T-cell (primary cell): ENCODE measurements at regions not wholly inside any gene's neighbourhood (a gene's known extent, or its start where the extent isn't known, plus 50 kb on each side); places are given as distances from the start of the nearest gene placed in this dataset.

ENCODE experiments used
- ATAC-seq, 4 experiments: fragments of 200-7000 bp in 3 of 4; fragments of 150-1000 bp in 1 of 4; cut with Tn5 transposase; replicated peaks in 1 of 4; 1 replicate in 3 of 4; 2 replicates in 1 of 4; pipeline ENCODE4 v1.10.0; 2021; ENCODE audit warnings: moderate library complexity in 3 of 4, mild to moderate bottlenecking in 2 of 4, moderate number of reproducible peaks in 1 of 4
- CTCF ChIA-PET, 2 donors: fragments of 300-600 bp; sonication (Branson Sonifier 250); formaldehyde crosslinking; loops; one replicate each; lab custom pipeline; 2022; ENCODE audit warnings: antibody characterized with exemption in 2 of 2; lab: Charles Lee
- POLR2A ChIA-PET, 2 donors: fragments of 300-600 bp; sonication (Branson Sonifier 250); formaldehyde crosslinking; loops; one replicate each; lab custom pipeline; 2022; ENCODE audit warnings: antibody characterized with exemption in 2 of 2; lab: Charles Lee
- DNase-seq, 35 experiments: peaks; one replicate each; pipeline versions ENCODE4 v3.0.0 to v3.0.0-alpha.2; 2013 to 2023
- H3K27ac ChIP-seq: one replicate; pipeline ENCODE4 v1.5.1; 2013; ENCODE audit warnings: low read length
- H3K27me3 ChIP-seq, 2 experiments: replicated peaks in 1 of 2; 1 replicate in 1 of 2; 2 replicates in 1 of 2; pipeline versions ENCODE4 v1.6.1 to v1.7.0; 2013; ENCODE audit warnings: low read length in 1 of 2, mixed read lengths in 1 of 2; ENCODE audit not compliant: control insufficient read depth in 2 of 2, insufficient read depth in 2 of 2; ENCODE audit errors: extremely low read depth in 1 of 2
- H3K36me3 ChIP-seq, 2 donors: 1 replicate in 1 of 2; 2 replicates in 1 of 2; pipeline versions ENCODE4 v1.6.1 to v1.7.0; 2013; ENCODE audit warnings: low read length in 1 of 2; ENCODE audit not compliant: control insufficient read depth in 2 of 2, insufficient read depth in 1 of 2; ENCODE audit errors: extremely low read depth in 1 of 2
- H3K4me1 ChIP-seq, 2 experiments: 1 replicate in 1 of 2; 2 replicates in 1 of 2; pipeline versions ENCODE4 v1.6.1 to v1.7.0; 2013; ENCODE audit warnings: low read length in 2 of 2, mixed read lengths in 1 of 2; ENCODE audit not compliant: insufficient read depth in 2 of 2, control insufficient read depth in 1 of 2; ENCODE audit errors: extremely low read depth in 1 of 2
- H3K4me3 ChIP-seq, 2 donors: 1 replicate in 1 of 2; 2 replicates in 1 of 2; pipeline versions ENCODE4 v1.5.1 to v1.7.0; 2013; ENCODE audit warnings: mild to moderate bottlenecking in 2 of 2, low read length in 1 of 2, moderate library complexity in 1 of 2; ENCODE audit not compliant: control insufficient read depth in 1 of 2; ENCODE audit errors: extremely low read depth in 1 of 2
- H3K9me3 ChIP-seq: 2 replicates; pipeline ENCODE4 v1.7.0; 2013
- H3K27ac Mint-ChIP-seq, 2 donors: one replicate each; pipeline ENCODE4 v1.8.0; 2020 to 2021; ENCODE audit warnings: mild to moderate bottlenecking in 2 of 2, mixed read lengths in 2 of 2
- H3K27me3 Mint-ChIP-seq, 2 donors: one replicate each; pipeline ENCODE4 v1.8.0; 2021 to 2022; ENCODE audit warnings: mixed read lengths in 2 of 2
- H3K36me3 Mint-ChIP-seq: one replicate; pipeline ENCODE4 v1.8.0; 2021; ENCODE audit warnings: mixed read lengths
- H3K4me1 Mint-ChIP-seq, 3 donors: one replicate each; pipeline ENCODE4 v1.8.0; 2020 to 2022; ENCODE audit warnings: mixed read lengths in 3 of 3, mild to moderate bottlenecking in 1 of 3
- H3K4me3 Mint-ChIP-seq, 3 donors: one replicate each; pipeline ENCODE4 v1.8.0; 2020 to 2022; ENCODE audit warnings: mild to moderate bottlenecking in 3 of 3, mixed read lengths in 3 of 3, moderate library complexity in 3 of 3
- H3K9me3 Mint-ChIP-seq, 3 donors: one replicate each; pipeline ENCODE4 v1.8.0; 2020 to 2022; ENCODE audit warnings: mixed read lengths in 3 of 3
- WGBS: methylation state at CpG from one replicate; pipeline ENCODE4 v1.1.5; 2013; ENCODE audit warnings: missing lambda C conversion rate; ENCODE audit not compliant: insufficient coverage; 5-methylcytosine and 5-hydroxymethylcytosine counted together

- no peaks in the 10 kb centered on the region for H3K9me3 ChIP-seq
- POLR2A ChIA-PET = no interaction called here
- WGBS = 88% methylated on average over 3 of the region's 3 CpGs
These were observed 72.0 kb downstream of the ACTBL2 start for GRCh38 chr5:57410374-57411320.

DNA sequence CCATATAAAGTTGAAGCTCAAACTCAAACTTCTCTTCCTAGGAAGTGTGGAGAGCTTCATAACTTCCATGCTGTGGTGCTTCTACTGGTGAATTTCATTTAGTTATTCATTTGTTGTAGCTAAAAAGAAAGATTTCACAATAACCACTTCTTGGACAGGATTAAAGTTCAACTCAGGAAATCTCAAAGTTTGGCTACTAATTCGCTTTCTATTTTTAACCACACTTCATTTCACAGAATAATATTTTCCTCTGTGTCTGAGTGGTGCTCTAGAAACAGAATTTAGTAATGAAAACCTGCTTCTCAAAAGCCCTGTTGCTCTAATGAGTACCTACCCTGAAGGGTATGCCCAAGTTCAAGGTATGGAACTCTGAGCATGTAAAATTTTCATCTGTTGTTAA lies 73.9 kb downstream of the ACTBL2 start:
- H3K4me1 ChIP-seq = no peaks in the 10 kb centered on the region
- no peaks in the 10 kb centered on the region for H3K9me3 ChIP-seq
- H3K27ac ChIP-seq = no peak overlapping the region
- WGBS = no CpG with 5 or more reads among the region's 1 CpG
- H3K27ac Mint-ChIP-seq = no peak overlapping the region
- ATAC-seq (no peak), DNase-seq (no peak)
- H3K4me1 Mint-ChIP-seq = no peaks in the 10 kb centered on the region
- ChIA-PET POLR2A (no interaction called here), CTCF (no interaction called here)
- H3K36me3 ChIP-seq = no peaks in the 10 kb centered on the region
- no peak overlapping the region for H3K4me3 ChIP-seq
- H3K36me3 Mint-ChIP-seq = no peaks in the 10 kb centered on the region
- H3K27me3 Mint-ChIP-seq = peaks cover 2 to 3% of the 10 kb centered on the region in 2 donors
- H3K9me3 Mint-ChIP-seq = no peaks in the 10 kb centered on the region
- no peak overlapping the region for H3K4me3 Mint-ChIP-seq
- H3K27me3 ChIP-seq = peaks cover 0 to 1% of the 10 kb centered on the region in 2 experiments

More at GRCh38 chr5:57410374-57411320, 72.0 kb downstream of the ACTBL2 start:
- H3K27ac Mint-ChIP-seq = no peak overlapping the region
- Histone ChIP-seq H3K4me3 (no peak overlapping the region), H3K27me3 (no peaks in the 10 kb centered on the region), H3K27ac (no peak overlapping the region), H3K4me1 (no peaks in the 10 kb centered on the region), H3K36me3 (no peaks in the 10 kb centered on the region)
- CTCF ChIA-PET = no interaction called here
- no peaks in the 10 kb centered on the region for H3K4me1 Mint-ChIP-seq
- DNase-seq (peak in 1 of 35 experiments; percentile 1), ATAC-seq (no peak)
- no peaks in the 10 kb centered on the region for H3K9me3 Mint-ChIP-seq
- H3K36me3 Mint-ChIP-seq = no peaks in the 10 kb centered on the region
- H3K4me3 Mint-ChIP-seq = no peak overlapping the region
- no peaks in the 10 kb centered on the region for H3K27me3 Mint-ChIP-seq

- Mint-ChIP-seq H3K9me3 (no peaks in the 10 kb centered on the region), H3K4me3 (no peak overlapping the region), H3K27ac (no peak overlapping the region), H3K4me1 (no peaks in the 10 kb centered on the region), H3K27me3 (peaks cover 3 to 5% of the 10 kb centered on the region in 2 donors), H3K36me3 (no peaks in the 10 kb centered on the region)
- Histone ChIP-seq H3K4me1 (no peaks in the 10 kb centered on the region), H3K36me3 (no peaks in the 10 kb centered on the region), H3K27ac (no peak overlapping the region), H3K4me3 (no peak overlapping the region), H3K27me3 (peaks cover 0 to 4% of the 10 kb centered on the region in 2 experiments), H3K9me3 (no peaks in the 10 kb centered on the region)
- POLR2A ChIA-PET = no interaction called here
- WGBS = 78% methylated on average over 3 of the region's 5 CpGs
- no peak for ATAC-seq
- CTCF ChIA-PET = no interaction called here
- DNase-seq = no peak
These were observed 74.3 kb downstream of the ACTBL2 start for GRCh38 chr5:57408285-57408684.

- Histone ChIP-seq H3K9me3 (no peaks in the 10 kb centered on the region), H3K4me3 (no peak overlapping the region), H3K27ac (no peak overlapping the region), H3K36me3 (no peaks in the 10 kb centered on the region), H3K27me3 (peaks cover 0 to 4% of the 10 kb centered on the region in 2 experiments), H3K4me1 (no peaks in the 10 kb centered on the region)
- H3K27me3 Mint-ChIP-seq = peaks cover 3 to 5% of the 10 kb centered on the region in 2 donors
- POLR2A ChIA-PET = no interaction called here
- ATAC-seq = no peak
- WGBS = 85% methylated on average over 4 of the region's 5 CpGs
- no peak for DNase-seq
- CTCF ChIA-PET = no interaction called here
- no peaks in the 10 kb centered on the region for H3K9me3 Mint-ChIP-seq
- H3K36me3 Mint-ChIP-seq = no peaks in the 10 kb centered on the region
- H3K4me3 Mint-ChIP-seq = no peak overlapping the region
- no peaks in the 10 kb centered on the region for H3K4me1 Mint-ChIP-seq
- no peak overlapping the region for H3K27ac Mint-ChIP-seq
These were observed 75.2 kb downstream of the ACTBL2 start for GRCh38 chr5:57407391-57407790.

DNA sequence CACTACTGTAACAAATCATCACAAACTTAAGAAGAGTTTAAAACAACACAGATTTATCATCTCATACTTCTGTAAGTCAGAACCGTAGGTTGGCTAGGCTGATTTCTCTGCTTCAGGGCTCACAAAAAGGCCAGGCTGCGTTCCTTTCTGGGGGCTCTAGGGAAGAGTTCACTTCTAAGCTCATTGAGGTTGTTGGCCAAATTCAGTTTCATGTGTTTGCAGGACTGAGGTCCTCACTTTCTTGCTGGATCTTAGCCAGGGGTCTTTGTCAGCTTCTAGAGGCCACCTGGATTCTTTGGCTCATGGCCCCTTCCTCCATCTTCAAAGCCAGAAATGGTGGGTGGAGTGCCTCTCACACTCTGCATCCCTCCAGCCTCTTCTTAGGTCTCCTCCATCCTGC lies 76.0 kb downstream of the ACTBL2 start:
- ChIA-PET POLR2A (no interaction called here), CTCF (no interaction called here)
- Histone ChIP-seq H3K36me3 (no peaks in the 10 kb centered on the region), H3K27ac (no peak overlapping the region), H3K4me1 (no peaks in the 10 kb centered on the region), H3K4me3 (no peak overlapping the region), H3K27me3 (peaks cover 0 to 4% of the 10 kb centered on the region in 2 experiments), H3K9me3 (no peaks in the 10 kb centered on the region)
- no peak overlapping the region for H3K27ac Mint-ChIP-seq
- no peaks in the 10 kb centered on the region for H3K9me3 Mint-ChIP-seq
- ATAC-seq (no peak), DNase-seq (no peak)
- peaks cover 3 to 5% of the 10 kb centered on the region in 2 donors for H3K27me3 Mint-ChIP-seq
- H3K36me3 Mint-ChIP-seq = no peaks in the 10 kb centered on the region
- 76% methylated on average over 2 of the region's 2 CpGs for WGBS
- H3K4me3 Mint-ChIP-seq = no peak overlapping the region
- no peaks in the 10 kb centered on the region for H3K4me1 Mint-ChIP-seq

DNA sequence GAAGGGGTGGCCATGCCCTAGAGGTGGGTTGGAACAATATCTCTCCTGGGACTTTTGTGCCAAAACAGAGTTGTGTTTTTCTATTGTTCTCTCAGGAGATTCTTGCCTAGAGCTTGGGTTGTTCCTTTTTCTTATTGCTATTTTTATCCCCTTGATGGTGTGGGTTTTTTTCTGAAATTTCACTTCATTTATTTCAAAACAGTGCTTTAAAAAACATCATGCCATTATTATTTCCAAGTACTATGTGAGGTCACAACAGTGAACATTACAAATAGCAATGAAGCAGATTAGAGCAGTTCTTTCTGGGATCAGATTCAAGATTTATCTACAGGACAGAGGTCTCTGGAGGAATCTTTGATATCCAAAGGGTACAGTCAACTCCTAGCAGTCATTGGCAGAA lies 76.6 kb downstream of the ACTBL2 start:
- ChIA-PET POLR2A (no interaction called here), CTCF (no interaction called here)
- no peaks in the 10 kb centered on the region for H3K4me1 ChIP-seq
- H3K27ac Mint-ChIP-seq = no peak overlapping the region
- no peaks in the 10 kb centered on the region for H3K9me3 ChIP-seq
- peaks cover 3 to 6% of the 10 kb centered on the region in 2 donors for H3K27me3 Mint-ChIP-seq
- H3K36me3 ChIP-seq = no peaks in the 10 kb centered on the region
- no peaks in the 10 kb centered on the region for H3K9me3 Mint-ChIP-seq
- H3K4me3 Mint-ChIP-seq = no peak overlapping the region
- no peaks in the 10 kb centered on the region for H3K36me3 Mint-ChIP-seq
- H3K27ac ChIP-seq = no peak overlapping the region
- no peak overlapping the region for H3K4me3 ChIP-seq
- ATAC-seq (no peak), DNase-seq (no peak)
- H3K27me3 ChIP-seq = peaks cover 0 to 4% of the 10 kb centered on the region in 2 experiments
- H3K4me1 Mint-ChIP-seq = no peaks in the 10 kb centered on the region
